ENCODE measurements at regions not wholly inside any gene's neighbourhood (a gene's known extent, or its start where the extent isn't known, plus 50 kb on each side); places are given as distances from the start of the nearest gene placed in this dataset.

DNA sequence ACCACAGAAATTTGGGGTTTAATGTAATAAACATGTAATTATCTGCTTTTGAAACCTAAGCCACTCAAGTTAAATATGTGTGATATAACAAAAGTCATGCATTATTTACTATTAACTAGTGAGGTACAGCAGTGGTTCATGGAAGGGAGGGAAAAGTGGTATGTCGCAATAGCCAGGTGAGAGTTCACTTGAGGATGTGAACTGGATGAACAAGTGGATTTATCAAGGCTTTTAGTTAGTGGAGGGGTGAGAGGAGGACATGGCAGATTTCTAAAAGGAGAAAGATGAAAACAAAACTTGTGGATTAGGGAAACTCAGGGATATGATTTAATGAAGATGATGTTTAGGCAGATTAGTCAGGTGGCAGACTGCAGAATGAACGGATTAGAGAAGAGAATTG is 141.3 kb upstream of the NFIB start:
- 87% methylated on average over 2 of the region's 2 CpGs for WGBS, 2 donors
- intact Hi-C loops (cut with DNase I; ENCODE audit: low total_unique reads): no loop called here
- TF ChIP-seq, protein P1, sequence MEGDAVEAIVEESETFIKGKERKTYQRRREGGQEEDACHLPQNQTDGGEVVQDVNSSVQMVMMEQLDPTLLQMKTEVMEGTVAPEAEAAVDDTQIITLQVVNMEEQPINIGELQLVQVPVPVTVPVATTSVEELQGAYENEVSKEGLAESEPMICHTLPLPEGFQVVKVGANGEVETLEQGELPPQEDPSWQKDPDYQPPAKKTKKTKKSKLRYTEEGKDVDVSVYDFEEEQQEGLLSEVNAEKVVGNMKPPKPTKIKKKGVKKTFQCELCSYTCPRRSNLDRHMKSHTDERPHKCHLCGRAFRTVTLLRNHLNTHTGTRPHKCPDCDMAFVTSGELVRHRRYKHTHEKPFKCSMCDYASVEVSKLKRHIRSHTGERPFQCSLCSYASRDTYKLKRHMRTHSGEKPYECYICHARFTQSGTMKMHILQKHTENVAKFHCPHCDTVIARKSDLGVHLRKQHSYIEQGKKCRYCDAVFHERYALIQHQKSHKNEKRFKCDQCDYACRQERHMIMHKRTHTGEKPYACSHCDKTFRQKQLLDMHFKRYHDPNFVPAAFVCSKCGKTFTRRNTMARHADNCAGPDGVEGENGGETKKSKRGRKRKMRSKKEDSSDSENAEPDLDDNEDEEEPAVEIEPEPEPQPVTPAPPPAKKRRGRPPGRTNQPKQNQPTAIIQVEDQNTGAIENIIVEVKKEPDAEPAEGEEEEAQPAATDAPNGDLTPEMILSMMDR (IDR thresholded peaks at IDR 0.05): no peak
- TF ChIP-seq POLR2A (IDR thresholded peaks at IDR 0.05): no peak
- no peak overlapping the region for H3K4me3 ChIP-seq (ENCODE audit: low read depth, poor library complexity, severe bottlenecking)
- no peak for DNase-seq (ENCODE audit: low spot score in 2 of 2)

DNA sequence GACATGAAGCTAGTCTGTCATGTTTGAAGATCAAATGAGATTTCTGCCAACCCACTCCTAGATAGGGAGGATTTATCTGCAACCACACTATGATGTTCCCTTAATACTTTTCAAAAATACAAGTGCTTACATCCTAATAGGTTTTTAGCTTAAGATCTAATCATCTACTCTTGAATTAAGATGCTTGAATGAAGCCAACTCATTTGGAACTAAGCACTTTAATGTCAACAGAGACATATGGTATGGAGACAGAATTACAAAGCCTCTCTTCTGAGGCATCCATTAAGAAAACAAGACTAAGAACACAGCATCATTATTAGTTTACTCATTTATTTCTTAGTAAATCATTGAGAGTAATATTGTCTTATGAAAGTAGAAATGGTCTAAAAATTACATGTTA is 139.3 kb upstream of the NFIB start:
- intact Hi-C loops (cut with DNase I; ENCODE audit: low total_unique reads): no loop called here
- TF ChIP-seq, protein P1 (IDR thresholded peaks at IDR 0.05): no peak
- TF ChIP-seq POLR2A (IDR thresholded peaks at IDR 0.05): no peak
- no peak for DNase-seq (ENCODE audit: low spot score in 2 of 2)
- no peak overlapping the region for H3K4me3 ChIP-seq (ENCODE audit: low read depth, poor library complexity, severe bottlenecking)

DNA sequence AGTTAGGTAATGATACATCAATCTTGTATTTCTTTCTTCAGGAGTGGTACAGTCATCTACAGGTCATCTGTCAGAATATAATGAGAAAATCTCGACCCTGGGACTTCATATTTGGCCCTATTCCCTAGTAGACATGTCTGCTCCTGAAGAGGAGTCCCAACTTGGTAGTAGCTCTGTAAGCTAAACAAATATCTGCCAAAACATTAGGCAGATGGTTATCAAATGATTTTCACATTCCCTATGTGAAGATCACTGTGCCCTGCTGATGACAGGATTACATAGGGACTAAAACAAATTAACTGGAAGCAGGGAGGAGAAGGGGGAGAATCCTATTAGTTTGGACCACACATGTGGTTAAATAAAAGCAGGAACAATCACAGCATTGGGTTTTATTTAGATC is 138.6 kb upstream of the NFIB start:
- no peak for DNase-seq (ENCODE audit: low spot score in 2 of 2)
- WGBS, 2 donors: 4 to 13% methylated on average over 1 of the region's 1 CpG
- intact Hi-C loops (cut with DNase I; ENCODE audit: low total_unique reads): no loop called here
- TF ChIP-seq, protein P1 (IDR thresholded peaks at IDR 0.05): no peak
- H3K4me3 ChIP-seq (ENCODE audit: low read depth, poor library complexity, severe bottlenecking): no peak overlapping the region

DNA sequence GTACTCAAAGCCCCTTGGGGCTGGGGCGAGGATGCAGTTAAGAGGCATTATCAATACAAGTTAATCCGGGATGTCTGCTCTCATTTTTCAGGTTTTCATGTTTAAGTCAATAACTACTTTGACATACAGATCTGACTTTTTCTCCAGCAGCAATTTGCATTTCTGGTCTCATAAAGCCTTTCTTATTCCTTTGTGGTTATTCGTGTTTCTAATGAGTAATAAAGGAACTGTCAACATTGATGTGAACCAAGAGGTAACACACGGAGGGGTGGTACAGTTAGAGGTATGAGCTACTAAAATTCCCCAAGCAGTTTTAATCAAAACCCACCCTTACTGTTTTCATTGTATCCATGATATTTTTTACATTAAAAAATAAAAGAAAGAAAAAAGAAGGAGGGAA is 138.0 kb upstream of the NFIB start:
- no peak overlapping the region for H3K4me3 ChIP-seq (ENCODE audit: low read depth, poor library complexity, severe bottlenecking)
- TF ChIP-seq, protein P1 (IDR thresholded peaks at IDR 0.05): no peak
- TF ChIP-seq POLR2A (IDR thresholded peaks at IDR 0.05): no peak
- intact Hi-C loops (cut with DNase I; ENCODE audit: low total_unique reads): no loop called here
- DNase-seq (ENCODE audit: low spot score in 2 of 2): no peak
- 53 to 72% methylated on average over 4 of the region's 4 CpGs for WGBS, 2 donors

DNA sequence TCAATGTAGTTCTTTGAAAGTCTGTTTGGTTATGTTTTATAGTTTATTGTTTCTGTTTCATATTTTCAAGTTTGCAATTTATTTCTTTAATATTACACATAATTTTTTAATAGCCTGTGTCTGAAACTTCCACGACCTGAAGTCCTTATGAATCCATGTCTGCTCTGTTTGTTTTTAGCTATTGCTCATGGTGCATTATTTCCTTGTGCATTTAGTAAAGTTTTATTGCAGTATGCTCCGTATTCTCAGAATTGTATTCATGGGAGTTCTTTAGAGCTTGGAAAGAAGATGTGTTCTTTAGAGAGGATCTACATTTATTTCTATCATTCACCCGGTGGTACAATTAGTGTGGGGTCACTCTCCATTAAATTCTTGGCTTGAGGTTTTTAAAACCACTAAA is 133.2 kb upstream of the NFIB start:
- no peak for TF ChIP-seq POLR2A (IDR thresholded peaks at IDR 0.05)
- TF ChIP-seq, protein P1 (IDR thresholded peaks at IDR 0.05): no peak
- intact Hi-C loops (cut with DNase I; ENCODE audit: low total_unique reads): no loop called here
- 73 to 86% methylated on average over 3 of the region's 3 CpGs for WGBS, 2 donors
- no peak for DNase-seq (ENCODE audit: low spot score in 2 of 2)
- H3K4me3 ChIP-seq (ENCODE audit: low read depth, poor library complexity, severe bottlenecking): no peak overlapping the region

DNA sequence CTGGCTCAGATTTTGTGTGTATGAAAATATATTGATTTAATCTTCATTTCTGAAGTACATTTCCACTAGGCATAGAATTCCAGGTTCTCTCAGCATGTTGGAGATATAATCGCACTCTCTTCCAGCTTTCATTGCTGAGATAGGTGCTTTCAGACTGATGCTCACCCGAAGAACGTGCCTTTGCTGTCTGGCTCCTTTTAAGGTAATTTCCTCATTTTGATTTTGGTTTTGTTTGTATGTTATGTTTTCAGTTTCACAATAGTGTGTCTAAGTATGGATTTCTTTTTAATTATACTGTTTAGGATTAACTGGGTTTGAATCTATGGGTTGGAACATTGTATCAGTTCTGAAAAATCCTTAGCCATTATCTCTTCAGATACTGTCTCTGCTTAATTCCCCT is 132.0 kb upstream of the NFIB start:
- DNase-seq (ENCODE audit: low spot score in 2 of 2): no peak
- intact Hi-C loops (cut with DNase I; ENCODE audit: low total_unique reads): no loop called here
- H3K4me3 ChIP-seq (ENCODE audit: low read depth, poor library complexity, severe bottlenecking): no peak overlapping the region
- TF ChIP-seq, protein P1 (IDR thresholded peaks at IDR 0.05): no peak
- no peak for TF ChIP-seq POLR2A (IDR thresholded peaks at IDR 0.05)
- WGBS, 2 donors: 94 to 96% methylated on average over 3 of the region's 3 CpGs

Measured in lower leg skin (tissue), 4 donors.